ENCODE measurements at regions not wholly inside any gene's neighbourhood (a gene's known extent, or its start where the extent isn't known, plus 50 kb on each side); places are given as distances from the start of the nearest gene placed in this dataset.

GRCh38 chr7:27367179-27367932 is 124.8 kb downstream of the EVX1 start:
- DNase-seq, result no peak

GRCh38 chr7:27367933-27368549 is 125.4 kb downstream of the EVX1 start:
- no peak for DNase-seq

GRCh38 chr7:27374958-27375841 is 132.6 kb downstream of the EVX1 start:
- DNase-seq, result no peak

GRCh38 chr7:27375958-27376357 is 133.4 kb downstream of the EVX1 start:
- DNase-seq, result no peak

- no peak for DNase-seq
Measured at GRCh38 chr7:27377988-27378387, 135.4 kb downstream of the EVX1 start.

- DNase-seq, result no peak
Measured at GRCh38 chr7:27382307-27382706, 139.7 kb downstream of the EVX1 start.

GRCh38 chr7:27386581-27386980 is 144.0 kb downstream of the EVX1 start:
- no peak for DNase-seq

GRCh38 chr7:27387864-27388263 is 145.3 kb downstream of the EVX1 start:
- no peak for DNase-seq

- no peak for DNase-seq
Measured at GRCh38 chr7:27388561-27388960, 146.0 kb downstream of the EVX1 start.

GRCh38 chr7:27389496-27389895 is 146.9 kb downstream of the EVX1 start:
- no peak for DNase-seq

GRCh38 chr7:27392477-27392876 is 149.9 kb downstream of the EVX1 start:
- DNase-seq, result no peak

GRCh38 chr7:27394871-27395270 is 152.3 kb downstream of the EVX1 start:
- DNase-seq, result no peak

GRCh38 chr7:27395626-27396025 is 153.0 kb downstream of the EVX1 start:
- DNase-seq, result no peak

- DNase-seq, result no peak
Measured at GRCh38 chr7:27397503-27397902, 154.9 kb downstream of the EVX1 start.

- no peak for DNase-seq
Measured at GRCh38 chr7:27398851-27399250, 156.2 kb downstream of the EVX1 start.

GRCh38 chr7:27399791-27400567 is 157.4 kb downstream of the EVX1 start:
- no peak for DNase-seq

GRCh38 chr7:27405780-27406179 is 163.2 kb downstream of the EVX1 start:
- no peak for DNase-seq

GRCh38 chr7:27409311-27409710 is 166.7 kb downstream of the EVX1 start:
- no peak for DNase-seq

- no peak for DNase-seq
Measured at GRCh38 chr7:27409776-27410175, 167.2 kb downstream of the EVX1 start.

- no peak for DNase-seq
Measured at GRCh38 chr7:27410812-27411544, 168.4 kb downstream of the EVX1 start.

GRCh38 chr7:27412164-27412563 is 169.6 kb downstream of the EVX1 start:
- DNase-seq, result no peak

- no peak for DNase-seq
Measured at GRCh38 chr7:27418541-27418940, 175.9 kb downstream of the EVX1 start.
